Neuron (in vitro differentiated cells): ENCODE measurements at regions not wholly inside any gene's neighbourhood (a gene's known extent, or its start where the extent isn't known, plus 50 kb on each side); places are given as distances from the start of the nearest gene placed in this dataset.

Experiments used
- H2AFZ ChIP-seq: one replicate; pipeline ENCODE4 v1.6.1; 2013; ENCODE audit warnings: low read depth, mild to moderate bottlenecking, inconsistent platforms, low read length, moderate library complexity
- H3K27me3 ChIP-seq: one replicate; pipeline ENCODE4 v1.6.1; 2013; ENCODE audit warnings: low read length; ENCODE audit not compliant: insufficient read depth
- H3K36me3 ChIP-seq: one replicate; pipeline ENCODE4 v1.6.1; 2013; ENCODE audit warnings: low read length; ENCODE audit not compliant: insufficient read depth
- H3K4me1 ChIP-seq: one replicate; pipeline ENCODE4 v1.6.1; 2013; ENCODE audit warnings: low read length; ENCODE audit not compliant: insufficient read depth
- H3K4me3 ChIP-seq: 2 replicates; pipeline ENCODE4 v1.5.1; 2013; ENCODE audit warnings: mild to moderate bottlenecking, low read length, moderate library complexity
- H3K9me3 ChIP-seq: one replicate; pipeline ENCODE4 v1.6.1; 2013; ENCODE audit warnings: low read length

- Histone ChIP-seq H3K36me3 (no peaks in the 10 kb centered on the region), H3K4me3 (no peak overlapping the region), H3K27me3 (no peaks in the 10 kb centered on the region), H2AFZ (no peak overlapping the region), H3K4me1 (peaks cover 14% of the 10 kb centered on the region), H3K9me3 (no peaks in the 10 kb centered on the region)
Observed at GRCh38 chr16:87131996-87132345, 185.2 kb downstream of the C16orf95 start.

DNA sequence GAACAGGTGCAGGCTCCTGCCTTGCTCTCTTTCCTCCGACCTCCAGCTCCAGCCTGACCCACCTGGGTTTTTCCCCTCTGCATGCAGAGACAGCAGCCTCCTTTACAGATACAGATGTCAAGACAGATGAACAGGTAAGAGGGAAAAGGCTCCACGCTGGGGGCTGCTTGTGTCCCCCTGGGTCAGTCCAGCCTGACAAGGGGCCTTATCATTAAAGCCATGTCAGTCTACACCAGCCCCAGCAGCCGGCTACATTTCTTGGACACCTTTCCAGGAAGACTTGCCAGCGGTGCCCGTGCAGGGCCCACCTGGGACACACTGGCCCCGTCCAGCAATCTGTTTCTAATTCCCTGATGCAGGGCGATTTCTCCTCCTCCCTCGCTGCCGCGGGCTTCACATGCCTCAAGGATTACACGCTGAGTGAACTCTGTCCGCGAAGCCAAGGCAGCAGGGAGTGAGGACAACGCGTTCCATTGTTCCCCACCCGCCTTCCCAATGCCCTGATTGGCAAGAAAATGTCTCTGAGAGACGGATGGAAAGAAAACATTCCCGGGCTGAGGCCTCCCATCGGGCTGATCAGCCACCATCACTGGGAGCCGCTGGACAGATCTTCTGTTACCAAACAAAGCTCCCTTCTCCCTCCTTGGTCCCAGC lies 184.7 kb downstream of the C16orf95 start:
- H3K36me3 ChIP-seq, result no peaks in the 10 kb centered on the region
- H3K4me3 ChIP-seq, result no peak overlapping the region
- H2AFZ ChIP-seq, result no peak overlapping the region
- no peaks in the 10 kb centered on the region for H3K9me3 ChIP-seq
- no peaks in the 10 kb centered on the region for H3K27me3 ChIP-seq
- peaks cover 14% of the 10 kb centered on the region for H3K4me1 ChIP-seq

DNA sequence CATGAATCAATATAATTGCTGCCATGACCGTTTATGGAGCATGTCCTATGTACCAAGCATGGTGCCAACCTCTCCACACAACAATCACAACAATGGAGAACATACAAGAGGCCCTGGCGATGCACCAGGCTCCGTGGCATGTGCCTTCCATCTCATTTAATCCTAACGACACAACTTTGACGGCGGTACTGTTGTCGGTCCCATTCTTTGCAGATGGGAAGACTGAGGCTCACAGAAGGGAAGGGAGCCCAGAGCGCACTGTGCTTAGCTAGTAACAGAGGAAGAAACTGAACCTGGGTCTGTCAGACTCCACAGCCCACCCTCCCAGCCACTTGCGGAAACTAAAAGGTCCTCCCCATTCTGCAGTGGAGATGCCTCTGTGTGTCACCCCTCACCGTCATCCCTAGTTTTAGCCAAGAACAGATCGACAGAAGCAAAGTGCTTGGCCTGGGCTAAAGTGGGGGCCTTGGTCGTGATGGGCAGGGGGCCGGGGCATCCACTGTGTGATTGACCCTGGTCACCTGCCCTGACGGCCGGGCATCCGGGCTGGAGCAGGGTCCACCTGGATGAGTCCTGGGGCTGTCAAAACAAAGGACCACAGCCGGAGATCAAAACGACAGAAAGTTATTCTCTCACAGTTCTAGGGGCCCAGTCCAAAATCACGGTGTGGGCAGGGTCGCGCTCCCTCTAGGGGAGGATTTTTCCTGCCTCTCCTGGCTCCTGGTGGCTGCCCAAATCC lies 183.9 kb downstream of the C16orf95 start:
- H3K4me1 ChIP-seq, result peaks cover 14% of the 10 kb centered on the region
- no peak overlapping the region for H3K4me3 ChIP-seq
- no peaks in the 10 kb centered on the region for H3K36me3 ChIP-seq
- no peaks in the 10 kb centered on the region for H3K27me3 ChIP-seq
- H3K9me3 ChIP-seq, result no peaks in the 10 kb centered on the region
- no peak overlapping the region for H2AFZ ChIP-seq

DNA sequence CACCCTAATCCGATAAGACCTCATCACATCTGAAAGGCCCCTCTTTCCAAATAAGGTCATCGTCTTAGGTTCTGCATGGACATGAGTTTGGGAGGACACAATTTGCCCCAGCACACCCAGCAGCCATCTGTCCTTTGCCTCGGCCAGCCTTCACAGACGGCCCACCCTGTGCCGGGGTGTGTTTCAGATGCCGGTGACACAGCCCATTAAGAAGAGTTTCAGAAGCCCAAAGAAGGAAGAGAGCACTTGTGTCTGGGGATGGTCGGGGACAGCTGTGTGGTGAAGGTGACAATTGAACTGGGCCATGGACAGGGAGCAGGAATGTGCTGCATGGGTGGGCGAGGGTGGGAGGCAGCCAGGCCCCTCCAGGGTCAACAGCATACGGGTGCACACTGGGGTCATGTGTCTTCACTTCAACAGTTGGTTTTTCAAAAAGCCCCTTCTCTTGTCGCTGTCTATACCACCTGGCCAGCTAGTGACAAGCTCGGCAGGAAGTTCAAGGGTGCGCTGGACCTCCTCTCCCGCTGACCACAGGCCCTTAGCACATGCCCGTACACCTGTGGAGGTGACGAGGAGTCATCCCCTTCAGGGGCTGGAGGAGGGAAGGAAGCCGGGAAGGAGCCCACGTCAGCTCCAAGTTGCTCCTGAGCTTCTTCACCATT lies 183.1 kb downstream of the C16orf95 start:
- Histone ChIP-seq H3K4me3 (no peak overlapping the region), H3K27me3 (no peaks in the 10 kb centered on the region), H2AFZ (no peak overlapping the region), H3K9me3 (no peaks in the 10 kb centered on the region), H3K4me1 (peaks cover 14% of the 10 kb centered on the region), H3K36me3 (no peaks in the 10 kb centered on the region)

GRCh38 chr16:87134628-87134995 lies 182.6 kb downstream of the C16orf95 start:
- Histone ChIP-seq H3K27me3 (no peaks in the 10 kb centered on the region), H3K36me3 (no peaks in the 10 kb centered on the region)

DNA sequence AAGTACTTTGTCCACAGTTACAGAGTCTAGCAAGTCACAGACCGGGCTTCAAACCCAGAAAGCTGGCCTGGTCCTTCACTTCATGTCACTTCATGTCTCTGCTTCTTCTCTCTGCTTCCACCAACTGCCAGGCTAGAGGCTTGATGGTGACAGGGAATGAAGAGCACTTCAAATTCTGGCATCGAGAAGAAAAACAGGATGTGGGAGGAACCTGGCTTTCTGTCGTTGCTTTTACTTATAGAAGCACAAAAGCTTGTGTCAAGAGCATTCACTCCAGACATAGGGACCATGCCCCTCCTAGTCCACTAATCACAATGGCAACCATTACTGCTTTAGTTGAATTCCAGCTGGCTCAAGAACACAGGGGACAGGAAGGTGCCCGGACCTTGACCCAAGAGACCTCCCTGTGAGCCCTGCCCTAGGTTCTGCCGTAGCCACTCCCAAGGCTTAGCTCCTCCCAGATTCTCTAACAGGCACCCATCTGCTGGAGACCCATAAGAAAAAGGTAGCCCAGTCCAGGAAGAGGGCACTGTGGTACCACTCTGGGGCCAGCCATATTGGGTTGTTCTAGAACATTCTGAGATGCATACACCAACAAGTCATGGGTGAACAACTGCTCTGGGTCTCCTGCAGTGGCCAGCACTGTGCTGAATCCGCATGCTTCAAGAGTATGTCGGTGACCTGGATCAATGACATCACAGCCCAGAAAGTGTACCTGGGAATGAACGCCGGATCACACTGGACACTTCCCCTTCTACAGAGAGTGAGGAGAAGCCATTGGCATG lies 181.8 kb downstream of the C16orf95 start:
- Histone ChIP-seq H3K9me3 (no peaks in the 10 kb centered on the region), H3K27me3 (no peaks in the 10 kb centered on the region), H2AFZ (no peak overlapping the region), H3K4me3 (no peak overlapping the region), H3K36me3 (no peaks in the 10 kb centered on the region), H3K4me1 (peaks cover 14% of the 10 kb centered on the region)

More at GRCh38 chr16:87134628-87134995, 182.6 kb downstream of the C16orf95 start:
- Histone ChIP-seq H3K9me3 (no peaks in the 10 kb centered on the region), H2AFZ (no peak overlapping the region), H3K4me1 (peaks cover 14% of the 10 kb centered on the region), H3K4me3 (no peak overlapping the region)

DNA sequence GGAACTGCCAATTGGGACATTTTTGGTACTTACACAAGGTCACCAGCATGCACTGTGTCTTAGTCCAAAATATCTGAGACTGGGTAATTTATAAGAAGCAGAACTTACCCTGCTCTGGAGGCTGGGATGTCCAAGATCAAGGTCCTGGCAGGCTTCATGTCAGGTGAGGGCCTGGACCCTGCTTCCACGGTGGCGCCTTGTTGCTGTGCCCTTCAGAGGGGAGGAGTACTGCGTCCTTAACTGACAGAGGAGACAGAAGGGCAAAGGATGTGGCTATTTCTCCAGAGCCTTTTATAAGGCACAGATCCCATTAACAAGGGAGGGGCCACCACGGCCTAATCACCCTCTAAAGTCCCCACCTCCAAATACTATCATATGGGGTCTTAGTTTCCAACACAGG lies 178.9 kb downstream of the C16orf95 start:
- H2AFZ ChIP-seq, result no peak overlapping the region
- no peak overlapping the region for H3K4me3 ChIP-seq
- no peaks in the 10 kb centered on the region for H3K4me1 ChIP-seq
- H3K9me3 ChIP-seq, result no peaks in the 10 kb centered on the region
- H3K27me3 ChIP-seq, result no peaks in the 10 kb centered on the region
- no peaks in the 10 kb centered on the region for H3K36me3 ChIP-seq

- Histone ChIP-seq H3K9me3 (no peaks in the 10 kb centered on the region), H3K4me1 (no peaks in the 10 kb centered on the region), H2AFZ (no peak overlapping the region), H3K36me3 (no peaks in the 10 kb centered on the region), H3K27me3 (no peaks in the 10 kb centered on the region), H3K4me3 (no peak overlapping the region)
Observed at GRCh38 chr16:87138738-87139267, 178.4 kb downstream of the C16orf95 start.

- H3K9me3 ChIP-seq, result no peaks in the 10 kb centered on the region
Observed at GRCh38 chr16:87140211-87141200, 176.7 kb downstream of the C16orf95 start.

DNA sequence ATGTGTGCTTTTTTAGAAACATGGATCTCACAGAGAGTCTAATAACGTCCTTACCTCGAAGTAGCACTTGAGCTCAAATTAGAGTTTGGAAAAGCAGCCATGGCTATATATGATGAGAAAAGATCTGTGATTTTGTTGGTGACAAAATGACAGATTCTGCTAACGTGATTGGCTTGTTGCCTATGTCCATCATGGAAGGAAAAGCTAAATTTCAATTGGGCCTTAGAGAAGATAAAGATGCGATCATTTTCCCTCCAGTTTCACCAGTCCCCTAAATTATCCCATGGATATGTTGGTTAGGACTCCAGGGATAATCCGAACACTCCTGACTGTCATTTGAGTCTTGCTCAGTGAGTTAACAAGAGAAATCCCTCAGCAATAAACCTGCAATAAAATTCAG lies 175.8 kb downstream of the C16orf95 start:
- H3K9me3 ChIP-seq, result no peaks in the 10 kb centered on the region
- no peaks in the 10 kb centered on the region for H3K4me1 ChIP-seq
- no peaks in the 10 kb centered on the region for H3K27me3 ChIP-seq
- H2AFZ ChIP-seq, result no peak overlapping the region
- H3K4me3 ChIP-seq, result no peak overlapping the region
- no peaks in the 10 kb centered on the region for H3K36me3 ChIP-seq

More at GRCh38 chr16:87140211-87141200, 176.7 kb downstream of the C16orf95 start:
- H2AFZ ChIP-seq, result no peak overlapping the region
- H3K4me1 ChIP-seq, result no peaks in the 10 kb centered on the region
- no peak overlapping the region for H3K4me3 ChIP-seq
- no peaks in the 10 kb centered on the region for H3K27me3 ChIP-seq
- H3K36me3 ChIP-seq, result no peaks in the 10 kb centered on the region

DNA sequence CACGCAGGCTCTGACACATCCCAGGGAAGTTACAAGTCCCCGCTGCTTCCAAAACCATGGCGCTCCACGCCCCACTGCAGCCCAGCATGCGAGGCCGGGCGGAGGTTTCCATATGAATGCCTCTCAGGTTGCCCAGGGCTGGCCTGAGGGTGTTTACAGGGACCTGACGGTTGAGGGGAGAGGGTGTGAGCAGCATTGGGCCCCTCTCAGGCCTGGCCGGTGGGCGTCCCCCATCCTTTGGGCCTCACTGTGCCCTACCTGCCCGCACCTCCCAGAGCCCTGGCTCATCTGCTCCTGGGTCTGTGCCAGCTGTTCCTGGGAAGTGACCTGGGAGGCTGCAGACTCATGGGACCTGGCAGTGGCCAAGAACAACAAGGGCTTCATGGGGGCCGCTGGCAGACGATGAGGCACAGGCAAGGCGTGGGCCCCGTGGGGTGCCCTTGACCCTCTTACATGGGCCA lies 173.5 kb downstream of the C16orf95 start:
- no peaks in the 10 kb centered on the region for H3K9me3 ChIP-seq
- no peaks in the 10 kb centered on the region for H3K27me3 ChIP-seq
- no peaks in the 10 kb centered on the region for H3K36me3 ChIP-seq
- no peak overlapping the region for H2AFZ ChIP-seq
- H3K4me1 ChIP-seq, result no peaks in the 10 kb centered on the region
- no peak overlapping the region for H3K4me3 ChIP-seq

- H3K4me3 ChIP-seq, result no peak overlapping the region
- H3K9me3 ChIP-seq, result no peaks in the 10 kb centered on the region
- no peaks in the 10 kb centered on the region for H3K4me1 ChIP-seq
- H2AFZ ChIP-seq, result no peak overlapping the region
- H3K27me3 ChIP-seq, result no peaks in the 10 kb centered on the region
- no peaks in the 10 kb centered on the region for H3K36me3 ChIP-seq
Observed at GRCh38 chr16:87144232-87144631, 173.0 kb downstream of the C16orf95 start.
